ENCODE measurements at regions not wholly inside any gene's neighbourhood (a gene's known extent, or its start where the extent isn't known, plus 50 kb on each side); places are given as distances from the start of the nearest gene placed in this dataset.
A peak's percentile ranks its signal among the peaks of the same experiment; 100 is the strongest.

GRCh38 chr1:109826930-109827349 lies 63.2 kb upstream of the EPS8L3 start:
- no peak for DNase-seq (ENCODE audit: low read depth in 2 of 3, low spot score in 1 of 3)

- DNase-seq (ENCODE audit: low read depth in 2 of 3, low spot score in 1 of 3), result no peak
Observed at GRCh38 chr1:109826446-109826845, 62.7 kb upstream of the EPS8L3 start.

DNA sequence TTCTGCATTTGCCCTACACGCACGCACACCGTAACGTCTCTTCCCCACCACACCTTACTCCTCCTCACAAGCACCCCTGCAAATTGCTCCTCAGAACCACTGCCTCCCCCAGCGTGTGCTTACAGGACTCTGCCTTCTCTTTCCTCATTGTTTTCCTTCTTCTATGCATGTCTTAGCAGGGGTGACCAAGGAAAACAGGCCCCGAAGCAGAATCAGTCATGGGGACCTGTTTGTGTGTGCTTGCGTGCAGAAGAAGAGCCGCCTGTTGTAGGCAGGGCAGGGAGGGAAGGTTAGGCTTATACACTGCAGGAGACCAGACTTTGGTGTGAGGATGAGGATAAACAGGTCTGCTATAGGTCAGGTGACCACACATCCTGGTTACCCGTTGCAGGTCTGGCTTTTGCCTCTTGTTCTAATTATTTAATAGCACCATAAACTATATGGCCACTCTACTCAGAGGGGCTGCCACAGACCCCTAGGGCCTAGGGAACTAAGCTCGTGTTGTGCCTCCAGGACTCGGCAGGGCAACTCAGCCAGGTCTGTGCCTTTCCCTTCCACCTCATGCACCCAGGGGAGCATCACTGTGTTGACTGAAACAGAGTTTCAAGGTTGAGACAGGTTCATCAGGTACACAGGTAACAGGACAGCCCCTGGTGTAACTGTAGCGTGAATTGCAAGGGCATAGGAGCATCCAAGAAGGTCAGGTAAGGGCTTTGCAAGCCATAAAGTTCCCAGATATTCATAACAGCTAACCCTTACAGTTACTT lies 60.8 kb upstream of the EPS8L3 start:
- no peak for DNase-seq (ENCODE audit: low read depth in 2 of 3, low spot score in 1 of 3)

GRCh38 chr1:109823543-109824348 lies 60.0 kb upstream of the EPS8L3 start:
- no peak for DNase-seq (ENCODE audit: low read depth in 2 of 3, low spot score in 1 of 3)

DNA sequence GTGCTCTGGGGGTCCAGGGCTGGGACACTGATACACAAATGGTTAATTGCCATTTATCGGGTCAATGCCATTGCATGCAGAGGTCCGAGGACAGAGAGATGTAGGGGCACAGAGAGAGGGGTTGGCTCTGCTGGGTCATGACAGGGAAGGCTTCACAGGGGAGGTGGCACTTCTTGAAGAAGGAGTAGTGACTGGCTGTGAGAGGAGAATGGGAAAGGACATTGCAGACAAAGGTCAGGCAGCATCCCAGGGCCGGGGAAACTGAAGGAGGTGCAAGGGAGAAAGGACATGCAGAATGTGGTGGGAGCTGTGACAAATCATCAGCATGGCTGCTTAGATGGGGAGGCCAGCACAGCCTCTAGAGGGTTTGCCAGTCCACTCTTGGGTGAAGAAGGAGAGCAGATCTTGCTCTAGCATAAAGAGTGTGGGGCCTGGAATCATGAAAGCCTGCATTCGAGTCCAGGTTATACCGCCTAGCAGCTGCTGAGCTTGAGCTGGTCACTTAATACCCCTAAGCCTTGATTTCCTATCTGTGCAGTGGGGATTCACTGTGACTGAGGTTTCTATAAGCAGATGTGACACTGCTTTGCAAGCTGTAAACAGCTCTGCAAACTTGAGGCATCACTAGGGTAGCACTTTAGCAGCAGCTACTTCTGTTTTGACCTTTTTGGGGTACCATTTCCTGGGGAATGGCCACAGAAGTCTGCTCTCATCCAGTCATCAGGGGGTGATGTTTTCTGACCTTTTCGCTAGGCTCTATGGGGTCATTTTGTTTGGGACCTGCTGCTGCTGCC lies 59.2 kb upstream of the EPS8L3 start:
- no peak for DNase-seq (ENCODE audit: low read depth in 2 of 3, low spot score in 1 of 3)

GRCh38 chr1:109821831-109822745 lies 58.4 kb upstream of the EPS8L3 start:
- no peak for DNase-seq (ENCODE audit: low read depth in 2 of 3, low spot score in 1 of 3)

GRCh38 chr1:109821221-109821669 lies 57.5 kb upstream of the EPS8L3 start:
- DNase-seq (ENCODE audit: low read depth in 2 of 3, low spot score in 1 of 3), result peak in 2 of 3 donors; percentile 20 to 25

GRCh38 chr1:109819906-109820305 lies 56.2 kb upstream of the EPS8L3 start:
- DNase-seq (ENCODE audit: low read depth in 2 of 3, low spot score in 1 of 3), result no peak

DNA sequence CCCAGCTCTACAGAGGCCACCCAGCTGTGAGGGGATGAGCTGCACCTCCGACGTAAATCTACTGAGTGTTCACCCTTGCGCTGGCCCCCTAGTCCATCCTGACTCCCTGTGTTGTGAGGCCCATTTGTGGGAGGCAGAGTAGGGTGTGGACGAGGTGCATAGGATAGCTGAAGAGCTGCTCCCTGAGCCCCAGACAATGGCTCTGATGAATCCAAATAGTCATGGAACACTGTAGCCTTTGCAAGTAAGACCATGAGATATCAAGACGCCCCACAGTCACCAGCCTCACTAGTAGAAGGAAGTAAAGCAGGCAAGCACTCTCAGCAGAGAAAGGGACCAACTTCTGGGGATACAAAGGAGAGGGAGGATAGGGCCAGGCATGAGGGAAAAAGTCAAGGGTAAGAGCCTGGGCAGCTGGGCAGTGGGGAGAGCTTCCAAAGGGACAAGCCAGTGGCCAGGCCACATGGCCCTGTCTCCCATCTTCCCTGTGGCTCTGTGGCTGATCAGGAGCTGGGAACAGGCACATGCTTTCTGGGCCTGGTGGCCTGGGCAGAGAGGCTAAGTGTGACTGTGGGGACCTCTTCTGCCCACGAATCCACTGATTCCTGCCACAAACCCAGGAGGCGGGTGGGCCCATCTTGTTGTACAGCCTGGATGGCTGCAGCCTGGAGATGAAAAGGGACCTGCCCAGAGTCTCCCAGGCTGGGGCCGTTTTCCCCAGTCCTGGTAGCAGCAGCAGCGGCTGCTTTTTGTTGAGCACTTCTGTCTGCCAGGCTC lies 55.5 kb upstream of the EPS8L3 start:
- DNase-seq (ENCODE audit: low read depth in 2 of 3, low spot score in 1 of 3), result no peak

- no peak for DNase-seq (ENCODE audit: low read depth in 2 of 3, low spot score in 1 of 3)
Observed at GRCh38 chr1:109818271-109818987, 54.7 kb upstream of the EPS8L3 start.

GRCh38 chr1:109817881-109818270 lies 54.2 kb upstream of the EPS8L3 start:
- no peak for DNase-seq (ENCODE audit: low read depth in 2 of 3, low spot score in 1 of 3)

GRCh38 chr1:109816975-109817535 lies 53.3 kb upstream of the EPS8L3 start:
- DNase-seq (ENCODE audit: low read depth in 2 of 3, low spot score in 1 of 3), result no peak

DNA sequence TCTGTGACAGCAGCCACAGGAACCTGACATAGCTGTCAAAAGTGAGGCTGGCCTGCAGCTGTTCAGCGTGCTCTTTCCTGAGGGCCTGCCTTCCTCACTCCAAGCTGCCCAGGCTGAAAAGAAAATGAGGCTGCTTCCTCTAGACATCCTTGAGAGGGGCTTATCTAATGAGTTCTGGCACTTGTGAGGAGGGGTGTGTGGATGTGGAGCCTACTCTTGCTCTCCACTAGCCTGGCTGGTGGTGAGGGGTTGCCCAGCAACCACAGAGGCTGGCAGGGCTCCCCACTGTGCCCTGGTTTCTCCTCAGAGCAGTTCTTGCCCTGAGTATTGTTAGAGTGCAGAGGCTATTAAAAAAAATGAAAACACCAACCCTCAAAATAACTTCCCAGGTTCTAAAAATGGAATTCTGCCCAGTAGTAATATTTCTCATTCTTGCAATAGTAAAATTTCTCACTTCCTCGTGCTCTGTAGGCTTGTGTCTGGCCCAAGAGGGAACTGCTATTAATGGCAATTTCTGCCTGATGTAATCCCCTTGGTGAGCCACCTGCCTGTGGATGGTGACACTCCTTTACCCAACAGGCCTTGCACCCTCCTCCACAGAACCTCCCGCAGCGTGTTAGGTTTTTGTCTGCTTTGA lies 52.6 kb upstream of the EPS8L3 start:
- DNase-seq (ENCODE audit: low read depth in 2 of 3, low spot score in 1 of 3), result no peak

DNA sequence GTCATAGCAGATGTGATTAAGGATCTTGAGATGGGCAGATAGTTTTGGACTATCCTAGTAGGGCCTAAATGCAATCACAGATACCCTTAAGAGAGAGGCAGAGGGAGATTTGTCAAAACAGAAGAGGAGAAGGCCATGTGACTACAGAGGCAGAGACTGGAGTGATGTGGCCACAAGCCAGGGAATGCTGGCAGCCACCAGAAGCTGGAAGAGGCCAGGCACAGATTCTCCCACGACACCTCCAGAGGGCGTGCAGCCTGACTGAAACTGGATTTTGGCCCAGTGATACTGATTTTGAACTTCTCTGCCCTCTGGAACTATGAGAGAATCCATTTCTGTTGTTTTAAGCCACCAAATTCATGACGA lies 52.1 kb upstream of the EPS8L3 start:
- no peak for DNase-seq (ENCODE audit: low read depth in 2 of 3, low spot score in 1 of 3)

DNA sequence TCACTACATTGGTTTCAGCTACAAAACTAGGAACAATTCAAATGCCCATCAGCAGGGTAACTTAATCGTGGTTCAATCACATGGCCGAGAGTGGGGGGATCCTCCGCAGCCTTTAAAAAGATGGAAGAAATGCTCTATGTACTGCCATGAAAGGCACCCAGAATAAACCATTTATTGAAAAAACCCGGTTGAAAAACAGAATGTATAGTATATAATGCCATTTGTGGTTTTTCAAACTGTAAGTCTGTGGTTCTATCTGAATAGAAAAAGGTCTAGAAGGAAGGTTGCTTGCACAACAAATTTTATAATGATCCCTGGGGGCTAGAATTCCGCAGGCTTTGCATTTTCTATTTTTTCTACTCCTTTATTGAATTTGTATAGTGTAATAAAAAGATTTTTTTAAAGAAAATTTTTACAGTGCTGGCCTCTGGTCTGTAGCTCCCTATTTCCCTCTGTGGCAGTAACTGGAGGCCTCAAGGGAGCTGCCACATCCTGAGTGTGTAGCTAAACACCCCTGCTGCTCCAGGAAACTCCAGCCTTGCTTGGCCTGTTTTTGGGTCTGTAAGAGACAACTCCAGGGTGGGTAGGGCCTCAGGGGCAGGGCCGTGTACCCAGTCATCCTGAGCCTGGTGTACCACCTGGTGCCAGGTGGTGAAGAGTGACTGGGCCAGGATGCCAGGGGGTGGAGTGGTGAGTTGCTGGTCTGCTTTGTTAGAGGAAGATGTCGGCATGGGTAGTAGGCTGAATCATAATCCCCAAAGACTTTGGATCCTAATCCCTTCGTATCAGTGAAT lies 51.5 kb upstream of the EPS8L3 start:
- DNase-seq (ENCODE audit: low read depth in 2 of 3, low spot score in 1 of 3), result no peak

DNA sequence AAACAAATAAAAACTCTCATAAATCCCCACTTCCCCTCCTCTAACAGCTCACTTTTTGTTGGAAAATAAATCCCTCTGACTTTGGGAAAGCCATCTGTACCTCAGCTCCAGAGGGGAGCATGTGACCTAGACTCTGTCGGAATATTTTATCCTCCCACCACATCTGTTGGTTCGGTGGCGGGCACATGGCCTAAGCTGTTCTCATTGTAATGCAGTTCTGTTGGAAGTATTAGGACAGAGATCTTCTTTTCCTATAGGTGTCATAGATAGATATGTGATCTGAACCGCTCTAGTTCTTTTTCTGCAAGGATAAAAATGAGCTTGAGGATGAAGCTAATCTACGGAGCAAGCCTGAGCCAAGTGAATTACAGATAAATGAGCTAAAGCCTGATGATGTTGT lies 50.5 kb upstream of the EPS8L3 start:
- no peak for DNase-seq (ENCODE audit: low read depth in 2 of 3, low spot score in 1 of 3)

Data from stimulated activated CD4-positive, alpha-beta T cell treated with anti-CD3 and anti-CD28 coated beads, Interleukin-12 subunit alpha, Interleukin-12 subunit beta, amount 100 ng/mL, for 48 hours (primary cell).